GM21825 (cell line): ENCODE measurements at regions not wholly inside any gene's neighbourhood (a gene's known extent, or its start where the extent isn't known, plus 50 kb on each side); places are given as distances from the start of the nearest gene placed in this dataset.

Experiments
- ATAC-seq: cut with Tn5 transposase; IDR thresholded peaks from one replicate; pipeline ENCODE4 v1.9.1; 2021; ENCODE audit warnings: mild to moderate bottlenecking, moderate library complexity; ENCODE audit not compliant: unreplicated experiment

DNA sequence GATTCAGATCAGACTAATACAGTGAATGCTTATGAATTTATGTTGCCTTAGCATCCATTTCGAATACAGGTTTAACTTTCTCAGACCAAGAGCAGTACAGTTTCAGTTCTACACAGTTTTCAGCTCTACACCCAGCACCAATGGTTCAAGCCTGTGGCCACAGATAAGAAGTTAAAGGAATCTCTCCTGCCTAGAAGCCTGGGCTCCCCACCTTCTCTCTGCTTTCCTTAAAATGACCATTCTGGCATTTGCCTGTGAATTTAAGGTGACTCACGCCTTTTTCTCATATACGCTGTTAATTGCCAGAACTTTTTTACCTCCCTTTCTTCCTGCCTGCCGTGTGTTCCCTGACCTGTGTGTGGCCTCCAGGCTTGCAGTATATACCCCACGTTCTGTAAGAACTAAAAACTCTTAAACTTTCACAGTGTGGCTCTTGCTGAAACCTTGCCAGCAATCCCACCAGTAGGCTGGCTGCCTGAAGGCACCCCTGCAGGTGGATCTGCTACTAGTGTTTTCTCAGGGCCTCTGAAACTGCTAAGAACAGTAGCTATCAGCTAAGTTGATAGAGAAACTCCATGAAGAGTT lies 692.8 kb upstream of the CDH18 start:
- no peak for ATAC-seq

DNA sequence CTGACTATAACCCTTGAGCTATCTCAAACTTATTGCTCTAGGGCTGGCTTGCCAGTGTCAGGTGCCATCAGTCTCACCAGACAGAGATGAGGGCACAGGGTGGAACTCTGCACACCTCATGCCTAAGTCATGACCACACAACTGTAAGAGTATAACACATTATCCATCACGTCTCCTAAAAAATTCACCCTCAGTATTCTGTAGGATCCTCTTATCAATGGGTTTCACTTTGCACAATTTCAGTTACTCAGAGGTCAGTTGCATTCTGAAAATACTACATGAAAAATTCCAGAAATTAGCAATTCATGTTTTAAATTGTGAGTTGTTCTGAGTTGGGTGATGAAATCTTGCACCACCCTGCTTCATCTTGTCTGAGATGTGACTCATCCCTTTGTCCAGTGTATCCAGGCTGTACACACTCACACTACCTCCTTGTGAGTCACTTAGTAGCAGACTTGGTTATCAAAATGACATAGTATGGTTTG lies 690.9 kb upstream of the CDH18 start:
- ATAC-seq: no peak

DNA sequence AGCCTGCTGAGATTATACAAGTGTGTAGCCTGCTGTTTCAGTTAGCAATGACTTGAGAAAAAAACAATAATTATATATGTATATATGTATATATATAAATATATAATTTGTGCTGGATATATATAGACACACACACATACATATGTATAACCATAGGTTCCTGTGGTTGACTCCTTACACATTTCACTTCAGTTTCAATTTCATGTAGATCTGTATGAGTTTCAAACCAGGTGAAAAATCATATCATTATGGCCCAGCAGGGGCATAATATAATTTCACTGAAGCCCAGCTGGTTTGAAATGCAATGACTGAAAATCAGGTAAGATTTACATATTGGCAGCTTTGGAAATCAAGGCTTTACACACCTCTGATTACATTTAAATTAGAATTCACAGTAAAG lies 690.4 kb upstream of the CDH18 start:
- no peak for ATAC-seq

DNA sequence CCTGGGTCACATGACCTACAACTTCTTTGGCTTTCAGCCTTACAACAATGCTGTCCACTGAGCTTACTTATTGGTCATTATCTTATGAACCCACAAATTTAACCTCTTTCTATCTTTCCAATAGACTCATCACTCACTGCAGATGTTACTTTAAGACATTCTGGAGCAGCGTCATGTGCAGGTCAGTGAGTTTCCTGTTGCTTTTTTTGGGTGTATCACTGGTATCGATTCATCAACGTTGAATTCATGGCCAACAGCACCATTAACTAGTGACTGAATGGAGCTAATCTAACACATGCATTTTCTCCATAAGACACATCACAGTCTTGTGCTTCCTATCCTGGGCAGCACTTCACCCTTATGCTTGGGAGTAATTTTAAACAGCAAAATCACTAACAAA lies 672.6 kb upstream of the CDH18 start:
- no peak for ATAC-seq

DNA sequence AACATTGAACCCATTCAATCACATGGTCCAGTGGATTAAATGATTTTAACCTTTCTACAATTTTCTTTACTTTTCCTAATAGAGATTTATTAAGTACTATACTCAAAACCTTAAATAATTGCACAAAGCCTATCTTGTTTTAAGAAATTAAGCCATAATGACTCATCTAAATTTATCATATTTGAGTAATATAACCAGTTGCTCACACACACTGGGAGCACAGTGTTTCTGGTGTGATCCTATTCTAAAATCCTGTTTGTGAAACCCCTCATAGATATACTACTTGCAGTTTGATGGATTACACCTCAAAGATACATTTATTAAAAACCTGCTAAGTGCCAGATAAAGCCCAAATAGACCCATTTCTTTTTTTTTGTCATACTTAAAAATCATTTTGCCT lies 668.3 kb upstream of the CDH18 start:
- no peak for ATAC-seq

DNA sequence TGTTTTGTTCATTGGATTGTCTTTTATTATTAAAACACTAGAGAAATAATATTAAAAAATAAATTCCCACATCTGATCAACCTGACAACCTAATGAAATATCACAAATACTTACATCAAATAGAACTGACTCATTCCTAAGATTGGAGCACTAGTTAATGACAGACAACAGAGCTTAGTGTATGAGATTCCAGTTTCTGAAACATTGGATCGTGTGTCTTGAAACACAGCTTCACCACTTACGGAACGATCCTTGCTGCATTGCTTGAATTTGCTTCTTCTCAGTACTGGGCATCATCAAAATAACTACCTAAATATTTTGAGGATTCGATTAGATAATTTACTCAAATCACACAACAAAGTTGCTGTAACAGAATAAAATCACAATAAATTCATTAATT lies 667.2 kb upstream of the CDH18 start:
- no peak for ATAC-seq

DNA sequence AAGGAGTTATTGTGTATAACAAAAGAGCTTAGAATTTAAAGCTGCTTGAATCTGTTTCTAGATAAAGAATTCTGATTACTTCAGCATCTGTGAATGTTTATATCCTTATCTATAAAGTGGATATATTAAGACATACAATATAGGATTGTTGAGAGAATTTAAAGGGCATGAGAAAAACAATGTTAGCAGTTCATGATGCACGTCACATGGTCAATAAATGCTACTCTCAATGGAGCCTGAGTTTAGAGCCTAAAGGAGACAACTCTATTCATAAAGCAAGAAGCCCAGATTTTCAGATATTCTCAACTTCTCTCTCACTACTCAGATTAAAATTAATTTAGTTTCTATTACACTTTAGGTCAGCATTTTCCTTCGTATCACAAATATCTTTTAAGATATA lies 666.7 kb upstream of the CDH18 start:
- no peak for ATAC-seq

DNA sequence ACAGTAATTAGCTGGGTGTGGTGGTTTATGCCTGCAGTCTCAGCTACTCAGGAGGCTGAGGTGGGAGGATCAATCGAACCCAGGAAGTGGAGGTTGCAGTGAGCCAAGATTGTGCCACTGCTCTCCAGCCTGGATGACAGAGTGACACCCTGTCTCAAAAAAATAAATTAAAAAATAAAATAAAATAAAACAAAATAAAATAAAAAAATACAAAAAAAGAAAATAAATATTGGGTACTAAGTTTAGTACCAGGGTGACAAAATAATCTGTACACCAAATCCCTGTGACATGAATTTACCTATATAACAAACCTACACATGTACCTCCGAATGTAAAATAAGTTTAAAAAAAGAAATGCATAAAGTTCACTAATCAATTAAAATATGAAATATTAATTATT lies 666.0 kb upstream of the CDH18 start:
- ATAC-seq: no peak

DNA sequence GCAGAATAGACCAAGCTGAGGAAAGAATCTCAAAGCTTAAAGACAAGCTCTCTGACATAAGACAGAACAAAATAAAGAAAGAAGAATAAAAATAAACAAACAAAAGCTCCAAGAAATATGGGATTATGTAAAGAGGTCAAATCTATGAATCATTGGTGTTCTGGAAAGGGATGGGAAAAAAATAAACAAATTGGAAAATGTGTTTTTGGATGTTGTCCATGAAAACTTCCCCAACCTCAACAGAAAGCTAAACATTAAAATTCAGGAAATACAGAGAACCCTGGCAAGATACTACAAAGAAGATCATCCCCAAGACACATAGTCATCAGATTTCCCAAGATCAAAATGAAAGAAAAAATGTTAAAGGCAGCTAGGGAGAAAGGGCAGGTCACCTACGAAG lies 662.0 kb upstream of the CDH18 start:
- ATAC-seq: no peak

DNA sequence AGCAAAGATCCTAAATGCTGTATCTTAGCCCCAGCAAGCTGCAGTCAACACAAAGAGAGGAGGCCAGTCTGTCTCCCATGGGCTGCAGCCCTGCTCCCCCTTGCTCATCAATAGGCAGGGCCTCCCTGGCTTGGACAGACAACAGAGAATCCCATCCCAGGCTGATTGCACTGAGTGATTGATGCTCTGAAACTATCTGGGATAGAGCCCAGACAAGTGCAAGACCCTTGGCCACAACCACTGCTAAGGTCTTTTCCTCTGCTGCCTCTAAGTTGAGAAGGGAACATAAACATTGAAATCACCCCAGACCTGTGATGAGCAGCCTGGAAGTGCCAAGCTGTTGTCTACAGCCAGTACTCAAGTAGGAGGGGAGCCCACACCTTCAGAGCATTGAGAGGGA lies 661.0 kb upstream of the CDH18 start:
- ATAC-seq: no peak

DNA sequence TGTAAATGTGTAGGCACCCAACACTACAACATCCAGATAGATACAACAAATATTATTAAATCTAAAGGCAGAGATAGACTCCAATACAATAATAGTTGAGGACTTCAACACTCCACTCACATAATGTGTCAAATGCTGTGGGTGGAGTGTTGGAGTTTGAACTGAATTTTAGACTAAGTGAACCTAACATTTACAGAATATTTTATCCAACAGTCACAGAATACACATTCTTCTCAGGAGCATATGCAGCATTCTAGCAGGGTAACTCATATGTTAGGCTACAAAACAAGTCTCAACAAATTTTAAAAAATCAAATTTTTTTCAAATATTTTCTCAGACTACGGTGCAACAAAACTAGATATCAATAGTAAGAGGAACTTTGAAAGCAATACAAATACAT lies 648.7 kb upstream of the CDH18 start:
- no peak for ATAC-seq

DNA sequence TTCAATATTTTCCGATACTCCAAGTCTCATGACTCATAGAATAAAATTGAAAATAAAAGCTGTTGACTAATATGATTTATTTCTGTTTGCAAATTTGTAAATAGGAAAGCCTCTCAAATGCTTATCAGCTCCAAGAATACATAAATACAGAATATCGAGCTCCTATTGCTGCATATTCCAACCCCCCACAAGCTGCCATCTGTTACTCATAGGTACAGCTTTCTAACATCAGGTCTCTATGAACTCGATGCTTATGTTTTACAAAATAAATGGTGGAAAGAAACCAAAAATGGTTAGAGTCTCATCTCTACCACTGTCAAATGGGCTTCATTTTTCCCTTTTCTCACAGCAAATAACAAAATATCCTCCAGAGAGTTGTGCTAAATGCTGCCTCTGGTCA lies 631.6 kb upstream of the CDH18 start:
- no peak for ATAC-seq

DNA sequence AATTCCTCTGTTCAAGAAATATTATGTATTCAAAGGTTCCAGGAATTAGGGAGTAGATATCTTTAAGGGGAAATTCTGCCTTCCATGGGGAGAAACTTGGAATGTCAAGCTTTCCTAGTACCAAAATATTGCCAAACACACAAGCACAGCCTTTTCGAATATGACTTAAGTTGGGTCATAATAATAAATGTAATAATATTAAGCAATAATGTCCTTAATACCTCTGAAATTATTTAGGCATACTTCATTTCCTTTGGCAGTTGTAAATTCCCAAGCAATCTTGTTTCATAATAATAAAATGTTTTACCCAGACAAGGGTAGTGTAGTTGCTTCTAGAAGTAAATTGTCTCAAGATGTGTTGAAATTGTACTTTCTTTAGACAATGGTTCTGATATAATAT lies 630.3 kb upstream of the CDH18 start:
- ATAC-seq: no peak

DNA sequence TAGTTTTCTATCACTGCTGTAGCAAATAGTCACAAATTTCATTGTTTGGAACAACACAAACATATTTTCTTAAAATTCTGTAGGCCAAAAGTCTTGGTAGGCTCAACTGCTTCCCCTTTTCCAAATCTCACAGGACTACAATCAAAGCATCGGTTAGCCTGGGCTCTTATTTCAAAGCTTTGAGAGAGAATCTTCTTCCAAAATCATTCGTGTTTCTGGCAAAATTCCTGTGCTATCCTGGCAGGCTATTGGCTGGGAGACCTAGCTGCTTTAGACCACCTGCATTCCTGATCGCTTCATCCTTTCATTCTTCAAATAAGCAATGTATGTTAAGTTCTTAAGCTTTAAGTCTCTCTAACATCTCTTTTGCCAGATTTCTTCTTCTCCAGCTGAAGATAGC lies 629.8 kb upstream of the CDH18 start:
- no peak for ATAC-seq

DNA sequence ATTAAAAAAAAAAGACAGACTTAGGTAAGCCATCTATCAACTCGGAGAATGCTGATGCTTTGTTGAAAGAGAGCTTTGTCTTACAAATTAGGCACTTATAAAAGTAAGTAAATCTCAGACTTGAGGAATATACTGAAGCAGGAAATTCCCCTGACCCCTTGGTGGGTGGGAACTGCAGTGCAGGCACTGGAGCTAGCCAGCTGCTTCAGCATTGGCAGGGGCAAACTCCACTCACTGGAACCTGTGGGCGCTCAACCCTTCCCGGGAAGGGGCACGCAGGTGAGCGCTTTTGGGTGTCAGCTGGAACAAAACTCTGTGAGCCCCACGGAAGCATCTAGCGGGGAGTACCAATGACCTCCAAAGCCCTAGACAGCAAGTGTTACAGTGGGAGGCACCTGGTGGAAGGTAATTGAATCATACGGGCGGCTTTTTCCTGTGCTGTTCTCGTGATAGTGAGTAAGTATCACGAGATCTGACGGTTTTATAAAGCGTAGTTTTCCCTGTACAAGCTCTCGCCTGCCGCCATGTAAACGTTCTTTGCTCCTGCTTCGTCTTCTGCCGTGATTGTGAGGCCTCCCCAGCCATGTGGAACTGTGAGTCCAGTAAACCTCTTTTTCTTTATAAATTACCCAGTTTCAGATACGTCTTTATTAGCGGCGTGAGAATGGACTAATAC lies 628.0 kb upstream of the CDH18 start:
- no peak for ATAC-seq

DNA sequence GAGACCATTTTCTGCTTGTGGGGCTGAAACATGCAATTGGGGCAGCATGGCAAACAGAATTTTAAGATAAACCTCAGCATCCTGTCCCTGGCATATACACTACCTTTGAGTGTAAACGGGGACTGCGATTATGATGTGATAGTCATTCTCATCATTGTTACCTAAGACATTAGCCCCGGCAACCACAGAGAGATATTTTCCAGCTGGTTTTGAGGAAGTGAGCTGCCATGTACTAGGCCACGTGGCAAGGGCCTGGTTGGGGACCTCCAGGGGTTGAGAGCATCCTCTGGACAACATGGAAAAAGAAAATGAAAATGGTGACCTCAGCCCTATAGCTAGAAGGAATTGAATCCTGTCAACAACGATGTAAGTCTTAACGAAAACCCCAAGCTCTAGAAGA lies 623.6 kb upstream of the CDH18 start:
- no peak for ATAC-seq

DNA sequence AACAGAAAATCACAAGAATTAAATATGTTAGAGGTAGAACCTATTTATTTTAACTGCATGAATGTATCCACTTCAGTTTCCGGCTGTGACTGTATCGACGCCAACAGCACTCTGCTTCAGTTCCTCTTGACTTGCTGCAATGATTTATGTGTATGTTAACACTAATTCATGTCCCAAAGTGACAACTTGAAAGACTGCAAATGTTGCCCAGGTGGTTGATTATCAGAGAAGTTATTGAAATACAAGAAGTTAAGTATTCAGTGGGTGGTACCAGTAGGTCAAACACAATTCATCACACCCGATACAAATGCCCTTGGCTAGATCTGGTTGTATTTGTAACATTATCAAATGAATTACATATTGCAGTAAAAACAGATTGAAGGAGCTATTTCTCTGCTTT lies 622.7 kb upstream of the CDH18 start:
- no peak for ATAC-seq

DNA sequence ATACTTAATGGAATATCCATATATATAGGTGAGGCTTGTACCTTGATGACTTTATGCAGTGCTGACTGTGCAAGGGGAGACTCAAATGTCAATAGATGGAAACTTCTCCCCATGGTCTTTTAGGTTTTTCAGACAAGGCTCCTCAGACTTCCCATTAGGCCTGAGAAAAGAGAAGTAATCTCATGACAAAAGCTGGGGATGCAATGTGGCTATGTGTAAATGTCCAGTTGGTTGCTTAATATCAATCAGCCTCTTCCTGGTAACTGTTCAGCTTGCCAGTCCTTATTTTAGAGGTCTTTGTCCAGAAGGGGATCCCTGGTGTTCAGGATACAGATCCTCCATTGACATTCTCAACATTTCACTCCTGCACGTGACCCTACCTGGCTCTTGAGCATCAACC lies 621.1 kb upstream of the CDH18 start:
- ATAC-seq: no peak

DNA sequence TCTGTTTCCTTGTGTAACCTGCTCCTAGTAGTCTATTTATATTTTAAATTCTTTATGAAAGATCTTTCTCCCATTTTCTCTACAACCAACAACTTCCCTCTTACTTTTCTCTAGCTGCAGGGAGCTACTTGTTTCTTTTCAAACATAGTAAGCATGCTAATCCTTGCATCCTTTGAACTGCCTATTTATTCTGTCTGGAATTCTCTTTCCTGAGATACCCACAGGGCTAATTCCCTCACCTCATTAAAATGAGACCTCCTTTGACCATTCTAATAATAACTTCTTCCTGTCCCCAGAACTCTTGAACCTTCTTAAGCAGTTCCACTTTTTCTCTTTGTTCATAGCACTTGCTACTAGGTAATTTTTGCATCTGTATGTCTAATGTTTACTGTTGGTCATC lies 620.6 kb upstream of the CDH18 start:
- no peak for ATAC-seq

DNA sequence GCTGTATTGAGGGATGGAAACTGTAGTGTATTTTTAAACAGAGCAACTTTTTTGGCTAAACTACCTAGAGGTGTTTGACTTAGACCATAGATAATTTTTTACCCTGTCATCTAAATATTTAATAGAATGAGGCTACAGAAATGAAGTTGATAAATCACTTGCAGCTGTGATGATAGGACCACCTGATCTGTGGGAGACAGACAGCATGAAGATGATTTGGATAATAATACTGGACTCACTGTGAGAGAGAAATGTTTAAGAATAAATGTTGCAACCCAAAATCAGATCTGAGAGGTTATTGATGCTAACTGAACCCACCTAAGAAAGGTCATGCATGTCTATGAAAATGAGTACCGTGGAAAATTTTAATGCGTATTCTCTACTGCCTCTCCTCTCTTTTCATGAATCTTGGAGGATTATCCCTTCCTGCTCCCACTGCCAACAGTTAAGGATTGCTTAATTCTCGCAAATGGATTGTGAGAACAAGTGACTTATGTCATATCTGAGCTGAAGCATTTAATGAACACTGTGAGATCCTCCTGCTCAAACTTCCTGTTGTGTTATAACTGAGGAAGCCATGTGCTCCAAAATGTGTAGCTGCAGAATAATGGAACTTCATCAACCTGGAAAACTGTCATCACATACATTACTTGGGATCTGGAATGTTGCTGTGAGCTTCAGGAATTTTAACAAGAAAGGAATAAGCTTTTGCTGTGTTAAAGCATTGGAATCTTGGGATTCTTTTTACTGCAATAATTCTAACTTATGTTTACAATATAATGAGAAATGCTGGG lies 617.9 kb upstream of the CDH18 start:
- no peak for ATAC-seq

DNA sequence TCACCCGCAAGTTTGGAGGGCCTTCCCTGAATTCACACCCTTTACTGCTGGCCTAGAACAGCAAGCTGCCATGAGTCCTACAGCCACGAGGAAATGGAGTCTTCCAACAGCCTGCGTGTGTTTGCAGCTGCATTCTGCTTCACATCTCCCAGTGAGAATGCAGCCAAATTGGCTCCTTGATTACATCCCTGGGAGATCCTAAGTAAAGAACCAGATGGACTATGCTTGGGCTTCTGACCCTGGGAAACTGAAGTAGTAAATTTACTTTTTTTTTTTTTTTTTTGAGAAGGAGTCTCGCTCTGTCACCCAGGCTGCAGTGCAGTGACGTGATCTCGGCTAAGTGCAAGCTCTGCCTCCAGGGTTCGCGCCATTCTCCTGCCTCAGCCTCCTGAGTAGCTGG lies 617.0 kb upstream of the CDH18 start:
- ATAC-seq: no peak

DNA sequence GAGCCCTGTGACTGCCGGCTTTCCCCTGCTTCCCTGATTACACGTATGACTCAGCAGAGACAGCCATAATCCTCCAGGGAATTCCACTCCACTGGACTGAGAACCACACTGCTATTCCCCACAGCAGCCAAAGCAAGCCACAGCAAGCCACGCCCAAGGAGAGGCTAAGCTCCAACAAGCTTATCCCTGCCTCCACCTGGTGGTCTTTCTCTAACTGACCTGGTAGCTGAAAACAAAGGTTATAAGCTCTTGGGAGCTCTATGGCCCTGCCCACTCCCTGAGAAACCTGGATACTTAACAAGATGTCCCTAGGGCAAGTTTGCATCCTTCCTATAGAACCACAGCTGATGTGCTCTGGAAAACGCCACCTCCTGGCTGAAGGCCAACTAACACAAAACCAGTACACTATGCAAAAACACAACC lies 613.7 kb upstream of the CDH18 start:
- ATAC-seq: no peak
